GM23248 (cell line): ENCODE measurements at regions not wholly inside any gene's neighbourhood (a gene's known extent, or its start where the extent isn't known, plus 50 kb on each side); places are given as distances from the start of the nearest gene placed in this dataset.

Experiments
- DNase-seq: peaks from one replicate; pipeline ENCODE4 v3.0.0-alpha.2; 2015
- H2AFZ ChIP-seq: fragments of 200-600 bp; sonication (generic); 2 replicates; pipeline ENCODE4 v1.6.1; 2016; ENCODE audit warnings: antibody characterized with exemption
- H3F3A ChIP-seq: fragments of 200-600 bp; sonication (generic); 2 replicates; pipeline ENCODE4 v1.6.1; 2016; ENCODE audit warnings: mild to moderate bottlenecking, antibody characterized with exemption, mixed run types; ENCODE audit not compliant: insufficient read depth
- H3K27ac ChIP-seq: fragments of 200-600 bp; sonication (generic); 2 replicates; pipeline ENCODE4 v1.5.1; 2016; ENCODE audit warnings: mild to moderate bottlenecking
- H3K27me3 ChIP-seq: fragments of 200-600 bp; sonication (generic); replicated peaks from 2 replicates; pipeline ENCODE4 v1.6.1; 2016; ENCODE audit warnings: mild to moderate bottlenecking; ENCODE audit not compliant: insufficient read depth
- H3K36me3 ChIP-seq: fragments of 200-600 bp; sonication (generic); 2 replicates; pipeline ENCODE4 v1.6.1; 2016; ENCODE audit warnings: low read depth, mild to moderate bottlenecking
- H3K4me1 ChIP-seq: fragments of 200-600 bp; sonication (generic); 2 replicates; pipeline ENCODE4 v1.6.1; 2016; ENCODE audit warnings: mild to moderate bottlenecking; ENCODE audit not compliant: insufficient read depth
- H3K4me2 ChIP-seq: fragments of 200-600 bp; sonication (generic); one replicate; pipeline ENCODE4 v1.6.1; 2016; ENCODE audit warnings: mild to moderate bottlenecking; ENCODE audit not compliant: unreplicated experiment
- H3K4me3 ChIP-seq: fragments of 200-600 bp; sonication (generic); 2 replicates; pipeline ENCODE4 v1.5.1; 2016; ENCODE audit warnings: mild to moderate bottlenecking
- H3K79me2 ChIP-seq: fragments of 200-600 bp; sonication (generic); 2 replicates; pipeline ENCODE4 v1.6.1; 2016; ENCODE audit warnings: mild to moderate bottlenecking; ENCODE audit not compliant: insufficient read depth
- H3K9ac ChIP-seq: fragments of 200-600 bp; sonication (generic); 2 replicates; pipeline ENCODE4 v1.6.1; 2016; ENCODE audit warnings: mild to moderate bottlenecking
- H3K9me2 ChIP-seq: fragments of 200-600 bp; sonication (generic); 2 replicates; pipeline ENCODE4 v1.6.1; 2016; ENCODE audit warnings: mixed run types, mild to moderate bottlenecking, moderate library complexity; ENCODE audit not compliant: insufficient read depth
- H3K9me3 ChIP-seq: fragments of 200-600 bp; sonication (generic); one replicate; pipeline ENCODE4 v1.6.1; 2017; ENCODE audit warnings: low read depth
- H4K20me1 ChIP-seq: fragments of 200-600 bp; sonication (generic); 2 replicates; pipeline ENCODE4 v1.6.0; 2016; ENCODE audit not compliant: insufficient read depth
- EZH2 ChIP-seq: fragments of 200-600 bp; sonication (generic); IDR thresholded peaks from 2 replicates; pipeline ENCODE4 v1.6.1; 2018; ENCODE audit warnings: antibody characterized with exemption, mild to moderate bottlenecking; ENCODE audit not compliant: insufficient read depth, poor library complexity, severe bottlenecking
- EZH2phosphoT487 ChIP-seq: fragments of 200-600 bp; sonication (generic); IDR thresholded peaks from 2 replicates; pipeline ENCODE4 v1.6.1; 2018; ENCODE audit warnings: antibody characterized with exemption, moderate library complexity, mild to moderate bottlenecking, low read depth; ENCODE audit not compliant: insufficient read depth
- WGBS, 2 experiments: methylation state at CpG; one replicate each; pipeline ENCODE4 v1.1.6; 2015 to 2017; ENCODE audit warnings: low lambda C conversion rate in 2 of 2, low coverage in 1 of 2; ENCODE audit errors: missing lambda C conversion rate in 2 of 2; 5-methylcytosine and 5-hydroxymethylcytosine counted together
- in situ Hi-C: fragments of 300-500 bp; cut with MboI; formaldehyde crosslinking; loops from 2 replicates; pipeline ENCODE4 v1.15.0; 2020

- H3K9ac ChIP-seq: no peak overlapping the region
- TF ChIP-seq EZH2 (no peak), EZH2phosphoT487 (no peak)
- H3K27ac ChIP-seq: no peak overlapping the region
- H3K9me2 ChIP-seq: no peaks in the 10 kb centered on the region
- no peak overlapping the region for H2AFZ ChIP-seq
- DNase-seq: no peak
- no peak overlapping the region for H3K4me2 ChIP-seq
- no peaks in the 10 kb centered on the region for H3K9me3 ChIP-seq
- no peaks in the 10 kb centered on the region for H3K27me3 ChIP-seq
- H3K36me3 ChIP-seq: no peaks in the 10 kb centered on the region
- 27 to 29% methylated on average over 6 of the region's 6 CpGs for WGBS, 2 experiments
- no peaks in the 10 kb centered on the region for H3F3A ChIP-seq
- no peaks in the 10 kb centered on the region for H4K20me1 ChIP-seq
- no peaks in the 10 kb centered on the region for H3K79me2 ChIP-seq
- H3K4me3 ChIP-seq: no peak overlapping the region
- in situ Hi-C loops: no loop called here
- H3K4me1 ChIP-seq: no peaks in the 10 kb centered on the region
These were observed 122.1 kb upstream of the XIRP2 start for GRCh38 chr2:166766220-166766619.

DNA sequence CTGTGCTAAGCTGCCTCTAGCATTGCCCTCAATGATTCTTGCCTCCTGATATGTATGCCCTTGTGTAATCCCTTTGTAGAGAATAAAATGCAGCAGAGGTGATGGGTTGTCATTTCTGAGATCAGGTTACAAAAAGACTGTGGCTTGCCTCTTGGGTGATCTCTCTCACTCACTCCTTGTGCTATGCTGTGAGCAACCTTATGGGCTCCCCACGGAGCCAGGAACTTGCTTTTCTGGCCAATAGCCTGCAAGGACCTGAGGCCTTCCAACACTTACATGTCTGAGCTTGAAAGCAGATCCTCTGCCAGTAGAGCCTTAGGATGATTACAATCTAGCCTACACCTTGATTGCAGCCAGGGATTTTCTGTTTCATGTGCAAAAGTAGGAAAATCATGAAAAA is 123.1 kb upstream of the XIRP2 start:
- DNase-seq: no peak
- H3K9me2 ChIP-seq: no peaks in the 10 kb centered on the region
- 7 to 18% methylated on average over 1 of the region's 1 CpG for WGBS, 2 experiments
- H3K36me3 ChIP-seq: no peaks in the 10 kb centered on the region
- H3F3A ChIP-seq: no peaks in the 10 kb centered on the region
- no peaks in the 10 kb centered on the region for H4K20me1 ChIP-seq
- in situ Hi-C loops: no loop called here
- no peaks in the 10 kb centered on the region for H3K4me1 ChIP-seq
- no peak overlapping the region for H3K27ac ChIP-seq
- no peaks in the 10 kb centered on the region for H3K9me3 ChIP-seq
- H3K4me2 ChIP-seq: no peak overlapping the region
- no peak for TF ChIP-seq EZH2phosphoT487
- no peak for TF ChIP-seq EZH2
- H3K27me3 ChIP-seq: no peaks in the 10 kb centered on the region
- H2AFZ ChIP-seq: no peak overlapping the region
- H3K79me2 ChIP-seq: no peaks in the 10 kb centered on the region
- H3K4me3 ChIP-seq: no peak overlapping the region
- no peak overlapping the region for H3K9ac ChIP-seq

DNA sequence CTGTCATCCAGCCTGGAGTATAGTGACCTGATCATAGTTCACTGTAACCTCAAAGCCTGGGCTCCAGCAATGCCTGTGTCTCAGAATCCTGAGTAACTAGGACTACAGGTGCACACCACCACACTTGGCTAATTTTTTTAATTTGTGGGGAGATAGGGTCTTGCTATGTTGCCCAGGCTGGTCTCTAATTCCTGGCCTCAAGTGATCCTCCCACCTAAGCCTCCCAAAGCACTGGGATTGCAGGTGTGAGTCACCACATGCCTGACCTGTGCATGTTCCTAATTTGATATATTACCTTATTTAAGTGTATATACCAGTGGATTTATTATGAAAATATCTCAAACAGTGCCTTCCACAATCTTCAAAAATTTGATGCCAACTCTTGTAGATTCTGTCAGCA is 123.6 kb upstream of the XIRP2 start:
- H3K9me2 ChIP-seq: no peaks in the 10 kb centered on the region
- in situ Hi-C loops: no loop called here
- no peaks in the 10 kb centered on the region for H3K27me3 ChIP-seq

GRCh38 chr2:166764216-166764615 is 124.1 kb upstream of the XIRP2 start:
- no peaks in the 10 kb centered on the region for H3F3A ChIP-seq
- H3K9me3 ChIP-seq: no peaks in the 10 kb centered on the region
- no peaks in the 10 kb centered on the region for H4K20me1 ChIP-seq
- H3K4me3 ChIP-seq: no peak overlapping the region
- no peaks in the 10 kb centered on the region for H3K27me3 ChIP-seq
- no peak for DNase-seq
- no peaks in the 10 kb centered on the region for H3K9me2 ChIP-seq
- H3K4me1 ChIP-seq: no peaks in the 10 kb centered on the region
- H3K27ac ChIP-seq: no peak overlapping the region
- H3K36me3 ChIP-seq: no peaks in the 10 kb centered on the region
- H3K9ac ChIP-seq: no peak overlapping the region
- 27 to 36% methylated on average over 1 of the region's 1 CpG for WGBS, 2 experiments
- no peak overlapping the region for H3K4me2 ChIP-seq
- in situ Hi-C loops: no loop called here
- TF ChIP-seq EZH2phosphoT487 (no peak), EZH2 (no peak)
- no peaks in the 10 kb centered on the region for H3K79me2 ChIP-seq
- no peak overlapping the region for H2AFZ ChIP-seq

More for the DNA sequence above, 123.6 kb upstream of the XIRP2 start:
- no peak for DNase-seq
- H3K9me3 ChIP-seq: no peaks in the 10 kb centered on the region
- no peaks in the 10 kb centered on the region for H3F3A ChIP-seq
- no peaks in the 10 kb centered on the region for H3K4me1 ChIP-seq
- H3K27ac ChIP-seq: no peak overlapping the region
- no peaks in the 10 kb centered on the region for H3K36me3 ChIP-seq
- no peak overlapping the region for H2AFZ ChIP-seq
- H3K4me2 ChIP-seq: no peak overlapping the region
- no peaks in the 10 kb centered on the region for H3K79me2 ChIP-seq
- H4K20me1 ChIP-seq: no peaks in the 10 kb centered on the region
- no peak overlapping the region for H3K9ac ChIP-seq
- TF ChIP-seq EZH2phosphoT487 (no peak), EZH2 (no peak)
- no peak overlapping the region for H3K4me3 ChIP-seq

GRCh38 chr2:166762746-166763145 is 125.5 kb upstream of the XIRP2 start:
- no peaks in the 10 kb centered on the region for H3K9me3 ChIP-seq
- H3K9me2 ChIP-seq: no peaks in the 10 kb centered on the region
- H3F3A ChIP-seq: no peaks in the 10 kb centered on the region
- no peak overlapping the region for H3K4me3 ChIP-seq
- H2AFZ ChIP-seq: no peak overlapping the region
- H3K4me1 ChIP-seq: no peaks in the 10 kb centered on the region
- TF ChIP-seq EZH2 (no peak), EZH2phosphoT487 (no peak)
- no peak overlapping the region for H3K9ac ChIP-seq
- H3K79me2 ChIP-seq: no peaks in the 10 kb centered on the region
- in situ Hi-C loops: no loop called here
- H3K27me3 ChIP-seq: no peaks in the 10 kb centered on the region
- no peak overlapping the region for H3K27ac ChIP-seq
- no peaks in the 10 kb centered on the region for H3K36me3 ChIP-seq
- no peak for DNase-seq
- no peak overlapping the region for H3K4me2 ChIP-seq
- WGBS, 2 experiments: 51 to 61% methylated on average over 2 of the region's 2 CpGs
- no peaks in the 10 kb centered on the region for H4K20me1 ChIP-seq
